ENCODE measurements at regions not wholly inside any gene's neighbourhood (a gene's known extent, or its start where the extent isn't known, plus 50 kb on each side); places are given as distances from the start of the nearest gene placed in this dataset.
"Not testable (repeated sequence)": the region's sequence is repeated elsewhere in the genome, so short reads cannot be mapped to it uniquely, and the experiment has no call there.

DNA sequence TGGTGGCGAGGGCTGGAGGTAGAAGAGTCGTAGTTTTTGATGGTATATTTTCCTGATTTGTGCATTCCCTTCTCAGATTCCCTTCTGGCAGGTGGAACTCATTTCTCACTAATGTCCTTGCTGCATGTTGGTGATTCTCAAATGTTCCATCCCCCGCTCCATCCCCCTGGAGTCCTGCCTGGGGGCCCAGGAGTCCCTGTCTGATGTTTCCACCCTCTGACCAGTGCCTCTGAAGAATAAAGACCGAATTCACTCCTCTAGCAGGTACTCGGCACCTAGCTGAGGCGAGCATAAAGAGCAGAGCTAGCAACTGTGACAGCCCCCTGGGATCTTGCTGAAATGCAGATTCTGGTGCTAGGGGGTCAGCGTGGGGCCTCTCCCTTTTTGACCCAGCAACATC is 301.8 kb downstream of the BCL2L11 start:
- DNase-seq (ENCODE audit: low read depth, low spot score): not testable (repeated sequence)

DNA sequence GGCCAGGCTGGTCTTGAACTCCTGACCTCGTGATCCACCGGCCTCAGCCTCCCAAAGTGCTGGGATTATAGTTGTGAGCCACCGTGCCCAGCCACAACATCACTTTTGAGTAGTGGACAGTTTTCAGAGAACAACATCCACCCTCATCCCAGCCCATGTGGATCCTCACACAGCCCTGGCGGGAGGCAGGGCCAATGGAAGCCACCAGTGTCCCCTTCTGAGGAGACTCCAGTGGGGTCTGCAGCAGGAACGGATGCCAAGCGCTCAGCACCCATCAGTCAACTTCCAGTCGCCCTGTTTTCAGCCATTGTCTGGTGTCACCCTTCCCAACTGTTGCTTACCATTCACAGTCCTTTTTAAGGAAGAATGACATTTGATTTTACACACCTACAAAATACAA is 302.5 kb downstream of the BCL2L11 start:
- not testable (repeated sequence) for DNase-seq (ENCODE audit: low read depth, low spot score)

DNA sequence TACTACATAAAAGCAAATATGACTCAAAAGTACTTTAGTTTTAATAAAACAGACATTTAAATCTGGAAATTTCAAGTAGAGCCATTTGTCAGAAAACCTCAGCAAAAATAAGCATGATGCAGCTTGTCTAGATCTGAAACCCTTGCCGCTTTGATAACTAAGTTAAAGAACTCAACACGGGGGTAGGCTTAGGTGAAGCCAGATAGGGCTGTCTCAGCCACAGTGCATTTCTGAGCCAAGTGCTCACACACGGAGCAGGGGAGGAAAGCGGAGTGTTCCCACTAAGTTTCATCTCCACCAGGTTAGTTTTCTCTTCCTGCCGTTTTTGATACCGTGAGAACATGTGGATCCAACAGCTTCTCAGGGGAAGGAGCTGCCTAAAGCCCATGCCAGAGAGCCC is 303.5 kb downstream of the BCL2L11 start:
- not testable (repeated sequence) for DNase-seq (ENCODE audit: low read depth, low spot score)

DNA sequence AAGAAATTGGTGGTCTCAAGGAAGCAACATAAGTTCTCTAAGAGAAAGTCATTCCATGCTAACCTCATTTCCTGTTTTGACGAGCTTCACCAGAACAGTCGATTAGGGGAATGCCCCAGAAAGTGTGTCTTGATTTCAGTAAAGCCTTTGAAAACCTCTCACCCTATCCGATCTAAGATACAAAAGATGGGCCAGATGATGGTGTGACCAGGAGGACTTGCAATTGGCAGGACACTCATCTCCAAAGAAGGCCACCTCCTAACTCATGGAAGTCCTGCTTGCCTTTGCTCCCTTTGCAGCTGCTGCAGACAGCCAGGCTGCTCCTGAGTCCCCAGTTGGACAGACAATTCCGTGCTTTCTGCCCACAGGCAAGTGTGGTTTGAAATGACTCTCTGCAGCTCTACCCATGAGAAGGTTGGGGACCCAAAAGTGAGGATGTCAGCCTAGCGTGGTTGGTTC is 304.2 kb downstream of the BCL2L11 start:
- not testable (repeated sequence) for DNase-seq (ENCODE audit: low read depth, low spot score)

DNA sequence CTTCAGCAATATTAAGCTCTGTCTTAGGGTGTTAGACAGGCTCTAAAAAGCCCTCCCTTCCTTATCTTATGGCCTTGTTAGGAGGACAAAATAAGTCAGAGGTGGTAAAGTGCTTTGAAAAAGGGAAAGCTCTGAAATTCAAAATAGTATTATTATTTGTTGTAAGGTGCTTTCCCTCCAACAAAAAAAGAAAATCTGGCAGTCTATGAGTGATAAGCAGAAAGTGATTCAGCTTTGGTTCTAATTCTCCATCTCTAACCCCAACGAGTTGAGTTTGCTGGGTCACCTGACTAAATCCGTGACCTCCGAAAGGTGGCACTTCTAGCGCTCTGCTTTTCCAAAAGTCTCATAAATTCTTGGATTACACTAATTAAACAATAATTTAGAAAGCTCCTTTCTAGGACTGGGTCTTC is 305.1 kb downstream of the BCL2L11 start:
- not testable (repeated sequence) for DNase-seq (ENCODE audit: low read depth, low spot score)

DNA sequence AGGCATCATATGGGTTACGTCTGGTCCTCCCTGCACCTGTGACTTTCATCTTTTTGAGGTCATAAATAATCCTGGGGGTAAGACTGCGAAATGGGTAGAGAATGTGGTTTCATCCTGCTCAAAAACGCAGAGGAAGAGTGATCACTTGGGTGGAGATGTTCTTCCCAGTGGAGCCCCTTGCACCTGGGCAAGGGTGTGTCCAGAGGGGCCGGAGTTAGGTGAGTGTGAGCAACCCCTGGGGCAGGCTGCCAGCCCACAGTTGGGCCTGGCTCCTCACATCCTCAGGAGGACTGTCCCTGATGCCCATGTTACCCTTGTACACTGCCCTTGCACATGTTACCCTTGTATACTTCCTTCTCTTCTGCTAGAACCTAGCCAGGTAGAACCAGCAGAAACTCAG is 306.6 kb downstream of the BCL2L11 start:
- DNase-seq (ENCODE audit: low read depth, low spot score): not testable (repeated sequence)

DNA sequence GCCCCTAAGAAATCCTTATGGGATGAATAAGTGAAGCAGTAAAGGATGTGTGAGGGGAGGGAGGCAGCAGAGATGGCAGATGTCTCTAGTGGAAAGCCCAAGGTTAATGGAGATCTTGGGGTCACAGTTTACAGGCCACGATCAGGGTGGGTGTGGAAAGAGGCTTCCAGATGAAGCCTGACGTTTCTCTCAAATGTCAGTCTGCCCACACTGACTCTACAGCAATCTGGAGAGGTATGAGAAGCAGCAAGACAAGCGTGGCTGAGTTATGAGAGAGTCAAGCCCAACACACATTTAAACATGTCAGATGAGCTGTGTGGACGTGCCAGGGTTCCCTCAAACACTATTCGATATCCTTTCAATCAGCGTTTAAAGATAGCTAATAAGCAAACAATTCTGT is 308.2 kb downstream of the BCL2L11 start:
- not testable (repeated sequence) for DNase-seq (ENCODE audit: low read depth, low spot score)

DNA sequence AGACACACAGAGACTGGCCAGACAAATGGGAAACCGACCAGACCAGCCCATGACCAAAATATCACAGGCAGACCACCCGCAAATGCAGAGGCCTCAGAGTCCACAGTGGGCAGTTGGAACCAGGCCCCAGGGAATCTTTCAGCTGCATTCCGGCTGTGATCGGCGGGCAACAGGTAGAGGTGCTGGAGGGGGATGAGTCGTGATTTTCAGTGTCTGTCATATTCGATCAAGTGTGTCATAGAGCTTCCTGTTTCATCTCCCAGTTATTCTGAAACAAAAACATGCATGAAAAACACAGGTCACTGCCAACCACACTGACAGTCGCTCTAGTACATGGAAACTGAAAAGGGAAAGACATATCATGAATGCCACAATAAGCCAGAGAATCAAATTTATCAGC is 308.6 kb downstream of the BCL2L11 start:
- DNase-seq (ENCODE audit: low read depth, low spot score): not testable (repeated sequence)

DNA sequence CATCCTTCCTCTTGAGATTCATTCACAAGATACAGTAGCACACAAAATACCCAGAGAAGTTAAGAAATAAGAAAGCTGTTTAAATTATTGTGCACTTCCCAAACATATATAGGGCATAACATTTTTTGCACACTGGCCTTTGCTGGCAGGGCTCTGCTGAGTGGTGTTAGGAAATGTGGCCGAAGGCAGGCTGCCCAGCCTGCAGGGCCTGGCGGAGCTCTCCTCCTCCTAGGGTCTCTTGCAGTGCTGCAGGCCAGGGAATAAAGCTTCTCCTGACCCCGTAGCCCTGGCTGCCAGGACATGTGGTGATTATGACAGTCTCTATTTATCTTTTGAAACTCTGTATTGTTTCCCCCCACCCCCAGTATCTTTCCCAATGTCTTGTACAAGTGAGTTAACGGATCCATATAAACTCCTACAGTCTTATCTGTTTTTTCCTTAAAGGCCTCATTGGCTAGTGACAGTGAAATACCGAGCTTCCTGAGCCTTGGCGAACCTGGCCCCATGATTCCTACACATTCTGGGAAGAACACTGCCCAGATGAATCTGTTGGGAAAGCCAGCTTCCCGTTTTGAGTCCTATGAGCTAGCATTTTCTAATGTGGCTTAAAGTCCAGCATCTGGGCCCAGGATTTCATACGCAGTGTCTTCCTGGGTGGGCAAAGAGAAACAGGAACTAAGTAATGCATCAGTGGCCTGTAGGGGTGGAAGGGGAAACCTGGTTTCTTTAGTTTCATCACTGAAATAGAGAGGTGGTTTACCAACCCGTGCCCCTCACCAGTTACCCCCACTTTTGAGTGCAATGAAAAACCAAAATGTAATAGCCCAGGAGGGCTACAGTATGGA is 310.3 kb downstream of the BCL2L11 start:
- not testable (repeated sequence) for DNase-seq (ENCODE audit: low read depth, low spot score)

DNA sequence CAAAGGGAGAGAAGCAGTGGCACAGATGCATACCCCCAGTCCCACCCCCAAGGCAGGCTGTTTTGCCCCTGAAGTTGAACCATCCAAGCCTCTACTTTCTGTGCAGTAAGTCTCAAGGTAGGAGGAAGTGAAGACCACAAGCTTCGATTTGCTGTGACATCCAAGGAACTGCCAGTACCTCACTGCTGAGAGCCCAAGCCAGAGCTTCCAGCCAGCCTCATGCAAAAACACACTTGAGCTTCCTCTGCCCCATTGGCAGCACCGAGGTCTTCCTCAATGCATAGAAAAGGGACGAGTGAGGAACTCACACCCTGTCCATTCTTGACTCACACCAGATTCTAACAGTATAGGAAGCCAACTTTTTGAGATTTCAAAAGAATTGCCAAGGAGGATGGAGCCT is 311.7 kb downstream of the BCL2L11 start:
- DNase-seq (ENCODE audit: low read depth, low spot score): not testable (repeated sequence)

DNA sequence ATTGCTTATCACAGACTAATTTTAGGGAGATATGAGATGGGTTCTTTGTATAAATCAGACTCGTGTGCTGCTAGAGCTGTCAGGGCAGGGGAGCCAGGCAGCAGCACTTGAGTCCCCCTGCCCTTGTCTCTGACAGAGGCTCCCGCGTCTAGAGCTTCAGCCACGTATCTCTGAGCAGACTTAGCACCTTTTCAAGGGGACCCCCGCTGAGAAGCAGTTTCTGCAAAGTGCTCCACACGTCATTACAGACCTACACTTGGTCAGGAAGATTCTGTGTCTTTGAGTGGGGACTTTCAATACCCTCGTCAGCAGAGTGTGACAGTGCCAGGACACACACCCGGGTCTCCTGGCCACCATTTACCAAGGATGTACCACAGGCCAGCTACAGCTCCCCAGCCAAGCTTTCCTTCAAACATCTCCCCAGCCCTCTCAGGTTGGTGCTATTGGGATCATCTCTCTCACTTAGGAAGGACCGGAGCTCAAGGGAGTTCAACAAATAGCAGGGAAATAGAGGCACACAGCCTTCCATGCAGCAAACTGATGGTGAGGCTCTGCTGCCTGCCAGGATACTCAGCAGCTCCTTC is 312.3 kb downstream of the BCL2L11 start:
- DNase-seq (ENCODE audit: low read depth, low spot score): not testable (repeated sequence)

DNA sequence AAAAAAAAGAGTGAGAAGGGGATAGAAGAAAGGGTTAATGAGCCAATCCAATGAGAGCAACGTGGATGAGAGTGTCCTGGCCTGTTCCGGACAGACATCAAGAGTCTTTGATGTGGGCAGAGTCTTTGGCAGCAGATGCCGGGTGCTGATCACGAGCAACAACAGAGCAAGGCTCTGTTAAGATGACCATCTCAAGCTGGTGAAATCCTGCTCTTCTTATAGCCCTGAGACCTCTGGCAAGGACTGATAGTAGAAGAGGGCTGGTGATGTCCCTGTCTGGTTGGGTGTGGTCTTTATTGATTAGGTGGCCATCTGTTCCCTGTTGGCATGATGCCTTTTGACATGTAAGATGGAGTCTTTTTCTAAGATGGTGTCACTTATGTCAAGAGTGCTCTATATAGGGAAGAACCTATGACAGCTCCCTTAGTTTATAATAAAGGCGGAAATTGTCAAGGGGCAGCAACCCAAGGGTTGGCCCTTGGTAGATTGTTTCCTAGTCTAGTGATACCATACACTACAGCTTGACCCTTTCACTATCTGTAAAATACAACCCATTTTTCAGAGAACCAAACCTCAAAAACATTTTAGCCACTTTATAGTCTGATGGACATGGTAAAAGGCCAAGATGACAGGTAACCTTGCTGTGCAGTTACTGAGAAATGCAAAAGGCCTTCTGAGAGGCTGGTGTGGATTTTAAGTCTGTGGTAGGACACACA is 313.3 kb downstream of the BCL2L11 start:
- not testable (repeated sequence) for DNase-seq (ENCODE audit: low read depth, low spot score)

DNA sequence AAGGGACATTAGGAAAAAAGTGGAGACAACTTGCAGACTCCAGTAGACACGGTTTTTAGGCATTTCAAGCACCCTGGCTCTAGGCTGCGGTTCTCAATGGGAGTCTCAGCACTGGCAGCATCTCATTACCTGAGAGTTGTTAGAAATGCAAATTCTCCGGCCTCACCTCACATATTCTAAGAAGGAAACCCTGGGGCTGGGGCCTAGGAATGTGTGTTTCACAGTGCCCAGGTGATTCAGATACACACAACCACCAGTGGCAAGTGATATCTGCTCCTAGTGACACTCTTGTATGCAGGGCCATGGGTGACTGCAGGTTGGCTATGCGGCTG is 313.9 kb downstream of the BCL2L11 start:
- not testable (repeated sequence) for DNase-seq (ENCODE audit: low read depth, low spot score)

DNA sequence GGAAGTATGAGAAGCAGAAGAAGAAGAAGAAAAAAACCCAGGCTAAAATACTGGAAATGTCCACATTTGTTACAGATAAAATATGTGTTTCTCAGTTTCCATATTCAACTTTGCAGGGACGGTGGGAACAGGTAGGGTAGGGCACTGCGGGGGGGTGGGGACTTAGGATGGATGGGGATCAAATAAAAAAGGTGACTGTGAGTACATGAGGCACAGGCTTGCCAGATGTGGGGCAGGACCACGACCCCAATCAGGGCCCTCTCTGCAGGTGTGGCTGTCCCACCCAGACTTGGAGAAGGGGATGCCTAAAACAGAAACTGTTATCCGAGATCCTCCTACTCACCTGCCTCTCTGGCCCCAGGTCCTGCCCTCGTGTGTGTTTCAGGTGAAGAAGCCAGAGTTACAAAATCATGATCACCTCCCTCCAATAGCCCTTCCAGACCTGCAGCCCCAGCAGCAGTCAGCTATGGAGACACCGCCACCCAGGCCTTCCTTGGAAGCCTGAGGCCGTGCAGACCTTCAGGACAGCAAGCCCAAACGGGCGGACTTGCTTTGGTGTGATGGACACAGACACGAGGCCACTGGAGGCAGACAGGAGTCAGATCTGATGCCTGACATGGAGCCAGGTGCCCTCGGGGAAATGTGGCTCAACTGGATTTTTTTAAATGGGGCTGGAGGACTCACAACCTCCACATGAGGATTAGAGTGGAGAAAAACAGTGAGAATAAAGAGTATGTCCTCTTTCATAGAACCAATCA is 315.0 kb downstream of the BCL2L11 start:
- not testable (repeated sequence) for DNase-seq (ENCODE audit: low read depth, low spot score)

DNA sequence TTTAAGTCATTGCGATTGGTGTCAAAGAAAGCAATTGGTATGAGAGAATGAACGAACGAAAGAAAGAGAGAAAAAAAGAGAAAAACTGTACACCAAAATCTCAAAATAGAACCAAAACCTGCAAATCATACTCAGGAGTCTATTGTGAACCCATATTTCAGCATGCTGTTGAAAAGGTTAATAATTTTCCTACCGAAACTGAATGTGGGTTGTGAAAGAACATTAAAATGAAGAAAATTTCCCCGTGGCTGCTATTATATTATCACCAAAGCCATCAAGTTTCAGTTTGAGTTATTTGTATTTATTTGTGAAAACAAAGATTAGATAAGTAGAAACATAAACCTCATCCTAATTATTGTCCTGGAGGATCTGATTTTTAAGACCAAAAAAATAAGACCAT is 315.7 kb downstream of the BCL2L11 start:
- DNase-seq (ENCODE audit: low read depth, low spot score): not testable (repeated sequence)

DNA sequence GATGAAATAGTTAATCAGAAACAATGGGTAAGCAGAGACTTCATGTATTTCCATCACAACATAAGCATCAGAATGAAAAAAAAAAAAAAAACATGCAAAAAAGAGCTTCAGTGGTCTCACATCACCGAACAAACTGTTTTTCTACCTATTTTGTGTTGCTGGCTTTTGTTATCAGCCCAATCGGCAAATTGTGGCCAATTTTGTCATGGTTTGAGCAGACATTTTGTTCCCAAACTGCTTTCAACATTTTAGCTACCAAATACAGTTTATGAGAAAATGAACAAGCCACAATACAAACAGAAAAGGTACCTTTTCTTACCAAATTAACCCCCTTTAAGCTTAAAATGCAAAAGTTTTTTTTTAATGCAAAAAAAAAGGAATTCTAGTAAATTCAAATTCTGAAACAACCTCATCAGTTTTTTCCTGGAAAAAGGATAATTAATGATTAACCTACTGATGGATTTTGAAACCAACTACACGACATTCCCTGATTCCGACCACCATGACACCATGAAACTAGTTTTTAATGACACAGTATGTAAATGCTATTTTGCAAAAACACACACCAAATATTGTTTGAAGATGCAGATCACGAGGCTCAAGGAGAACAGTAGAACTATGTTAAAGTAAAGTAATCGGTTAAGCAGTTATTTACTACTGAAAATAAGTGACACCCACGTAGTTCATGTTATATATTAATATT is 316.7 kb downstream of the BCL2L11 start:
- not testable (repeated sequence) for DNase-seq (ENCODE audit: low read depth, low spot score)

DNA sequence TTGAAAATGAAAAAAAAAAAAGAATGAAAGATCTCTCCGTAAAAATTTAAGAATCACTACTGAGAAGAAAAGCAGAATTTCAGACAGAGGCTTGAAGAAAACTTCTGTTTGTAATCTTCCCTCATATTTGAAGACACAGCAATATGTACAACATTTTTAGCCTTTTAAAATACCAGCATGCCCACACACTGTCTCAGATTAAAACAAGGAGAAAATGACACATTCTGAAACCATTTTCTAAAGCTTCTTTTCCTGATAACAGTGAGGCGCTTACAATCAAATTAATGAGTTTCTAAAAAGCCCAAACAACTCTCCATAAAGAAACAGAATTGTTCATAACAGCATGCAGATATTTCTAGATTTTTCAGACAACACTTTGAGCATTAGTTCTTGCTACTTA is 317.4 kb downstream of the BCL2L11 start:
- not testable (repeated sequence) for DNase-seq (ENCODE audit: low read depth, low spot score)

DNA sequence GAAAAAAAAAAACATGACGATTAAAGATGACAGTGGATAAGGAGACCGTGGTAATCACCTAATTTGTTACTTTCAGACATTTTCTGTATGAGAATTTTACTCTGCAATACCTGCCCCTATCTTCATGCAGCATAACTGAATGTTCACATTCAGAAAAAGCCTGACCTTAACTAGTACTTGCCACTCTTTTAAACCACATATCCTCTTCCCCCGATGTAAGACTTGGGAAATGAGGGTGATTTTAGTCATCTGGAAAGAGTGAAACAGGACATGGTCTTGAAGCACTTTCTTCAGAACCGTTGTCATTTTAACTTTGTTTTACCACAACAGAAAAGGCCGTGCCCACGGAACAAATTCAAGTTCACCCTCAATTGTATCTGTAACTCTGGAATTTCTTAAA is 318.5 kb downstream of the BCL2L11 start:
- DNase-seq (ENCODE audit: low read depth, low spot score): not testable (repeated sequence)

DNA sequence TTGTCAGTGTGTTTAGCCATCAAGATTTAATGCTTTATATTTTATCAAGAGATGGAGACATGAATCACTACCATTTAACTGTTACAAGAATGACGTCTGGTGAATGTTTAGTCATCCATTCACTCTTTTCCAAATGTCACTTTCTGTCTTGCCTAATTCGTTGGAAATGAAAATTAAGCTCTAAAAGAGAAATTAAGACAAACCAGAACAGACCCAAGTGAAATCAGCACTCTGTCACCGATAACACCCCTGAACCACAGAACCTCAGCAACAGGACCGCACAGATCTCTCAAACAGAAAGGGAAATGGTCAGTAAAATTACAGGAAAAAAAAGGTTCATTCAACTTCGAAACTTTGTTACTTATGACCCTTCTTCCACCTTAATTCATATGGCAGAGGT is 320.9 kb downstream of the BCL2L11 start:
- DNase-seq (ENCODE audit: low read depth, low spot score): not testable (repeated sequence)

DNA sequence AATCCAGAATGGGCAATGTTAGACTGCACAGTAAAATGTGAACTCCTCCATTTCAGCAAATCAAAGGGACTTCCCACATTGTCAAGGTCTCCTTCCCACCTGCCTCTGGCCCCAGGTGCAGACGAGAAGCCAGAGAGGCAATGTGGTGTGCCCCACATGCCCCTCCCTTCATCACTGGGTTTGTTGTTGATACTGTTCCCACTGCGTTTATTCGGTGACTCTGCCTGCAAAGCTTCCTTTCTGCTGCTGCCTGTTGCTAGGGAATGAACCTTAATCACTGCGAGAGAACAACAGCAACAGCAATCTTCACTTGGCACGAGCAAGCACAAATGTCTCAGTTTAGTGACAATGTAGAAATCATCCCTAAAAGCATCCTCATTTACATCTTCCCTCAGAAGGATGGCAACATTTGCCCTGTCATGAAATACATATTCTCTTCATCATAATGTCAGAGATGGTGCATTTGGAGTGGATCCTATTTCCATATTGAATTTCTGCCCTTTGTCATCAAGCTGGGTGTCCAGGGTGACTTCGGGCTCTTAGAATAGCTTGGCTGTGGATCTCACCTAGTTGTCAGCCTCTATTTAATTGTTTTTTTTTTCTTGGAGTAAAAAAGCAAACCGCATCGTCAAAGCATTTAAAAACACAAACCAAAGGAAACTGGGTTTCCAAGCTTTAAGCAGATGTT is 322.2 kb downstream of the BCL2L11 start:
- not testable (repeated sequence) for DNase-seq (ENCODE audit: low read depth, low spot score)
